HepG2 (cell line): ENCODE measurements at regions not wholly inside any gene's neighbourhood (a gene's known extent, or its start where the extent isn't known, plus 50 kb on each side); places are given as distances from the start of the nearest gene placed in this dataset.
A peak's percentile ranks its signal among the peaks of the same experiment; 100 is the strongest.

Experiments
- ELF3 ChIP-seq: IDR thresholded peaks from 2 replicates; pipeline ENCODE4 v1.6.1; 2016; ENCODE audit warnings: missing genetic modification reagents, missing compliant biosample characterization
- HOXA3 ChIP-seq: sonication (generic); formaldehyde crosslinking; IDR thresholded peaks from 2 replicates; pipeline ENCODE4 v1.5.0; 2020; ENCODE audit warnings: missing genetic modification reagents
- IKZF5 ChIP-seq: IDR thresholded peaks from 2 replicates; pipeline ENCODE4 v1.6.1; 2018; ENCODE audit warnings: missing genetic modification reagents, mild to moderate bottlenecking, missing compliant biosample characterization
- KDM5A ChIP-seq: fragments of 200-600 bp; sonication (generic); IDR thresholded peaks from 2 replicates; pipeline ENCODE4 v1.7.0; 2018; ENCODE audit warnings: antibody characterized with exemption, mild to moderate bottlenecking, low read length, borderline replicate concordance
- LRRFIP1 ChIP-seq: sonication (generic); formaldehyde crosslinking; conservative IDR thresholded peaks from 2 replicates; pipeline ENCODE4 v1.4.0; 2020; ENCODE audit warnings: missing genetic modification reagents
- NR2F2 ChIP-seq: IDR thresholded peaks from 2 replicates; pipeline ENCODE4 v1.6.1; 2012; ENCODE audit warnings: low read depth, inconsistent platforms, borderline replicate concordance
- PBX3 ChIP-seq: sonication (generic); formaldehyde crosslinking; IDR thresholded peaks from 2 replicates; pipeline ENCODE4 v1.8.1; 2023; ENCODE audit warnings: missing genetic modification reagents, inconsistent platforms, borderline replicate concordance
- PREB ChIP-seq: sonication (generic); formaldehyde crosslinking; IDR thresholded peaks from 2 replicates; pipeline ENCODE4 v1.4.0; 2020; ENCODE audit warnings: missing genetic modification reagents
- SKIL ChIP-seq: sonication (generic); formaldehyde crosslinking; IDR thresholded peaks from 2 replicates; pipeline ENCODE4 v1.8.0; 2022; ENCODE audit warnings: missing genetic modification reagents, mild to moderate bottlenecking, moderate library complexity, borderline replicate concordance
- THYN1 ChIP-seq: sonication (generic); formaldehyde crosslinking; IDR thresholded peaks from 2 replicates; pipeline ENCODE4 v1.8.1; 2023; ENCODE audit warnings: low read depth, mild to moderate bottlenecking, moderate library complexity, missing genetic modification reagents, borderline replicate concordance
- YY1 ChIP-seq: IDR thresholded peaks from 2 replicates; pipeline ENCODE4 v1.6.1; 2011; ENCODE audit warnings: low read length, low read depth, moderate library complexity, mild to moderate bottlenecking; ENCODE audit not compliant: insufficient read depth, insufficient replicate concordance
- ZBTB26 ChIP-seq: IDR thresholded peaks from 2 replicates; pipeline ENCODE4 v1.6.1; 2016; ENCODE audit warnings: missing compliant biosample characterization, missing genetic modification reagents, borderline replicate concordance
- ZNF205 ChIP-seq: IDR thresholded peaks from 2 replicates; pipeline ENCODE4 v1.6.1; 2018; ENCODE audit warnings: missing biosample characterization, missing genetic modification reagents
- ZNF292 ChIP-seq: sonication (generic); formaldehyde crosslinking; IDR thresholded peaks from 2 replicates; pipeline ENCODE4 v1.8.1; 2022; ENCODE audit warnings: mild to moderate bottlenecking, low read depth, missing genetic modification reagents, borderline replicate concordance
- ZNF460 ChIP-seq: sonication (generic); formaldehyde crosslinking; IDR thresholded peaks from 2 replicates; pipeline ENCODE4 v1.5.1; 2020; ENCODE audit warnings: missing genetic modification reagents, mild to moderate bottlenecking, borderline replicate concordance
- ZNF629 ChIP-seq: sonication (generic); formaldehyde crosslinking; conservative IDR thresholded peaks from 2 replicates; pipeline ENCODE4 v1.5.0; 2020; ENCODE audit warnings: missing genetic modification reagents
- ZNF775 ChIP-seq: sonication (generic); formaldehyde crosslinking; IDR thresholded peaks from 2 replicates; pipeline ENCODE4 v1.4.0; 2020; ENCODE audit warnings: missing genetic modification reagents, mild to moderate bottlenecking, moderate library complexity, borderline replicate concordance

GRCh38 chr16:31713071-31713944 is 160.3 kb upstream of the ZNF267 start (continued):
- TF ChIP-seq ZBTB26 (CRISPR knock-in tag) = peak; percentile 71; the same call in 1 of the 2 replicates
- no peak for TF ChIP-seq SKIL (CRISPR knock-in tag)
- peak; percentile 89 for TF ChIP-seq PBX3 (CRISPR knock-in tag)
- TF ChIP-seq KDM5A = no peak; the same call in 1 of the 2 replicates
- peak; percentile 97 for TF ChIP-seq THYN1 (CRISPR knock-in tag)
- peak; percentile 77 for TF ChIP-seq ZNF205 (CRISPR knock-in tag)
- peak; percentile 95 for TF ChIP-seq IKZF5 (CRISPR knock-in tag)
- TF ChIP-seq PREB (CRISPR knock-in tag) = no peak
- no peak for TF ChIP-seq ZNF460
- peak; percentile 85 for TF ChIP-seq ZNF775 (CRISPR knock-in tag)
- no peak; the same call in 1 of the 2 replicates for TF ChIP-seq LRRFIP1 (CRISPR knock-in tag)
- peak; percentile 21; the same call in 1 of the 2 replicates for TF ChIP-seq ZNF629
- TF ChIP-seq ZNF292 (CRISPR knock-in tag) = no peak; the same call in 1 of the 2 replicates
- peak; percentile 62; the same call in 1 of the 2 replicates for TF ChIP-seq NR2F2
- TF ChIP-seq HOXA3 (CRISPR knock-in tag) = peak; percentile 90
- TF ChIP-seq YY1 = peak; percentile 95
- TF ChIP-seq ELF3 (CRISPR knock-in tag) = peak; percentile 61
